ENCODE measurements at regions not wholly inside any gene's neighbourhood (a gene's known extent, or its start where the extent isn't known, plus 50 kb on each side); places are given as distances from the start of the nearest gene placed in this dataset.
"Not testable (repeated sequence)": the region's sequence is repeated elsewhere in the genome, so short reads cannot be mapped to it uniquely, and the experiment has no call there.

GRCh38 chr5:162593881-162594280 lies 526.3 kb downstream of the GABRG2 start:
- DNase-seq (ENCODE audit: low read depth), result no peak
- peak; percentile 5 for TF ChIP-seq CTCF (IDR thresholded peaks at IDR 0.05; ENCODE audit: low read depth, low read length, missing control alignments)
- no peak overlapping the region for H3K4me3 ChIP-seq (ENCODE audit: low read depth, low read length)
- in situ Hi-C loops (cut with HindIII; ENCODE audit: low sequenced_read_pairs), result no loop called here

GRCh38 chr5:162603443-162604070 lies 536.0 kb downstream of the GABRG2 start:
- no peak overlapping the region for H3K4me3 ChIP-seq (ENCODE audit: low read depth, low read length)
- in situ Hi-C loops (cut with HindIII; ENCODE audit: low sequenced_read_pairs), result no loop called here
- no peak for DNase-seq (ENCODE audit: low read depth)
- TF ChIP-seq CTCF (IDR thresholded peaks at IDR 0.05; ENCODE audit: low read depth, low read length, missing control alignments), result no peak

- no peak for DNase-seq (ENCODE audit: low read depth)
- TF ChIP-seq CTCF (IDR thresholded peaks at IDR 0.05; ENCODE audit: low read depth, low read length, missing control alignments), result no peak
- H3K4me3 ChIP-seq (ENCODE audit: low read depth, low read length), result no peak overlapping the region
- in situ Hi-C loops (cut with HindIII; ENCODE audit: low sequenced_read_pairs), result no loop called here
Observed at GRCh38 chr5:162607879-162608278, 540.3 kb downstream of the GABRG2 start.

GRCh38 chr5:162621726-162622263 lies 554.2 kb downstream of the GABRG2 start:
- H3K4me3 ChIP-seq (ENCODE audit: low read depth, low read length); DNase-seq (ENCODE audit: low read depth); in situ Hi-C loops (cut with HindIII; ENCODE audit: low sequenced_read_pairs): not testable (repeated sequence)

- in situ Hi-C loops (cut with HindIII; ENCODE audit: low sequenced_read_pairs), result no loop called here
- TF ChIP-seq CTCF (IDR thresholded peaks at IDR 0.05; ENCODE audit: low read depth, low read length, missing control alignments), result no peak
- H3K4me3 ChIP-seq (ENCODE audit: low read depth, low read length), result no peak overlapping the region
- DNase-seq (ENCODE audit: low read depth), result no peak
Observed at GRCh38 chr5:162624110-162624509, 556.5 kb downstream of the GABRG2 start.

- no peak overlapping the region for H3K4me3 ChIP-seq (ENCODE audit: low read depth, low read length)
- in situ Hi-C loops (cut with HindIII; ENCODE audit: low sequenced_read_pairs), result no loop called here
- DNase-seq (ENCODE audit: low read depth), result no peak
- TF ChIP-seq CTCF (IDR thresholded peaks at IDR 0.05; ENCODE audit: low read depth, low read length, missing control alignments), result no peak
Observed at GRCh38 chr5:162637481-162637880, 569.9 kb downstream of the GABRG2 start.

GRCh38 chr5:162638849-162639248 lies 571.3 kb downstream of the GABRG2 start:
- DNase-seq (ENCODE audit: low read depth), result no peak
- in situ Hi-C loops (cut with HindIII; ENCODE audit: low sequenced_read_pairs), result no loop called here
- no peak overlapping the region for H3K4me3 ChIP-seq (ENCODE audit: low read depth, low read length)
- TF ChIP-seq CTCF (IDR thresholded peaks at IDR 0.05; ENCODE audit: low read depth, low read length, missing control alignments), result no peak
